MM.1S (cell line): ENCODE measurements at regions not wholly inside any gene's neighbourhood (a gene's known extent, or its start where the extent isn't known, plus 50 kb on each side); places are given as distances from the start of the nearest gene placed in this dataset.

Experiments
- DNase-seq: peaks from one replicate; pipeline ENCODE4 v3.0.0-alpha.2; 2015
- H2AFZ ChIP-seq: fragments of 300-600 bp; sonication (generic); 2 replicates; pipeline ENCODE4 v1.6.0; 2016; ENCODE audit warnings: antibody characterized with exemption, low read length
- H3F3A ChIP-seq: fragments of 300-600 bp; sonication (generic); 2 replicates; pipeline ENCODE4 v1.6.1; 2016; ENCODE audit warnings: mild to moderate bottlenecking, antibody characterized with exemption, low read length, moderate library complexity, mixed read lengths; ENCODE audit not compliant: insufficient read depth
- H3K27ac ChIP-seq: fragments of 300-600 bp; sonication (generic); 2 replicates; pipeline ENCODE4 v1.5.1; 2016; ENCODE audit warnings: mild to moderate bottlenecking, low read length
- H3K27me3 ChIP-seq: fragments of 300-600 bp; sonication (generic); replicated peaks from 2 replicates; pipeline ENCODE4 v1.6.0; 2016; ENCODE audit warnings: low read length; ENCODE audit not compliant: insufficient read depth
- H3K36me3 ChIP-seq: fragments of 300-600 bp; sonication (generic); replicated peaks from 2 replicates; pipeline ENCODE4 v1.6.1; 2016; ENCODE audit warnings: mild to moderate bottlenecking, low read length, mixed read lengths; ENCODE audit not compliant: insufficient read depth
- H3K4me1 ChIP-seq: fragments of 300-600 bp; sonication (generic); 2 replicates; pipeline ENCODE4 v1.6.1; 2016; ENCODE audit warnings: low read length, mixed read lengths
- H3K4me2 ChIP-seq: fragments of 300-600 bp; sonication (generic); 2 replicates; pipeline ENCODE4 v1.6.0; 2016; ENCODE audit warnings: low read depth, low read length
- H3K4me3 ChIP-seq: fragments of 300-600 bp; sonication (generic); 2 replicates; pipeline ENCODE4 v1.5.1; 2016; ENCODE audit warnings: low read length, mixed read lengths
- H3K79me2 ChIP-seq: fragments of 300-600 bp; sonication (generic); 2 replicates; pipeline ENCODE4 v1.6.1; 2016; ENCODE audit warnings: mixed run types, low read length, mixed read lengths
- H3K9ac ChIP-seq: fragments of 300-600 bp; sonication (generic); 2 replicates; pipeline ENCODE4 v1.6.1; 2016; ENCODE audit warnings: low read length, mixed read lengths
- H3K9me2 ChIP-seq: fragments of 300-600 bp; sonication (generic); replicated peaks from 2 replicates; pipeline ENCODE4 v1.6.1; 2016; ENCODE audit warnings: mild to moderate bottlenecking, low read length, mixed read lengths; ENCODE audit not compliant: insufficient read depth
- H3K9me3 ChIP-seq: fragments of 300-600 bp; sonication (generic); replicated peaks from 2 replicates; pipeline ENCODE4 v1.6.1; 2016; ENCODE audit warnings: mild to moderate bottlenecking, low read length, mixed read lengths; ENCODE audit not compliant: insufficient read depth
- H4K20me1 ChIP-seq: fragments of 300-600 bp; sonication (generic); 2 replicates; pipeline ENCODE4 v1.6.1; 2016; ENCODE audit warnings: mild to moderate bottlenecking, low read length, moderate library complexity, mixed read lengths; ENCODE audit not compliant: insufficient read depth
- CTCF ChIP-seq: fragments of 300-600 bp; sonication (generic); IDR thresholded peaks from 2 replicates; pipeline ENCODE4 v1.5.1; 2016; ENCODE audit warnings: antibody characterized with exemption, low read length, mixed read lengths
- EZH2 ChIP-seq: fragments of 300-600 bp; sonication (generic); optimal IDR thresholded peaks from 2 replicates; pipeline ENCODE3; 2017; ENCODE audit warnings: low read depth, mild to moderate bottlenecking, antibody characterized with exemption, low read length, mixed read lengths
- EZH2phosphoT487 ChIP-seq: fragments of 300-600 bp; sonication (generic); IDR thresholded peaks from 2 replicates; pipeline ENCODE4 v1.6.1; 2018; ENCODE audit warnings: antibody characterized with exemption, low read length

DNA sequence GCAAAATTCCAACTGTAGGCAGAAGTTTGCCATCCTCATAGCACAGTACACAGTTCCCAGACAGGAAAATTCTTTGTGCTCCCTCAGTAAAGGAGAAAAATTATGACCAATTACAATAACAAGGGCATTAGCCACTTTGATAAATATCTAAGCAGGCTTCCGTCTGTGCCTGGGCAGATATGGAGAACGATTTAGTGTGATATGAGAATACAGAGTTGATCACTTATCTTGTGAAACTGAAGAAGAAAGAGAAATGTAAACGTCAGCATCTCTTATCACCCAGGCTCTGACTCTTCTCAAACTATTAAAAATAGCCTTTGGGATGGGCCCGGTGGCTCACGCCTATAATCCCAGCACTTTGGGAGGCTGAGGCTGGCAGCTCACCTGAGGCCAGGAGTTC is 54.5 kb upstream of the TIAM1 start:
- H4K20me1 ChIP-seq, result no peaks in the 10 kb centered on the region
- peaks cover 22% of the 10 kb centered on the region for H3K4me1 ChIP-seq
- peak overlapping the region; percentile 37; the same call in 1 of the 2 replicates for H3K9ac ChIP-seq
- H2AFZ ChIP-seq, result no peak overlapping the region
- H3K27me3 ChIP-seq, result no peaks in the 10 kb centered on the region
- H3K4me3 ChIP-seq, result no peak overlapping the region
- H3K79me2 ChIP-seq, result peaks cover 44% of the 10 kb centered on the region
- H3K27ac ChIP-seq, result peak overlapping the region; percentile 92
- no peaks in the 10 kb centered on the region for H3K9me3 ChIP-seq
- H3K4me2 ChIP-seq, result peak overlapping the region; percentile 44; the same call in 1 of the 2 replicates
- H3F3A ChIP-seq, result peaks cover 22% of the 10 kb centered on the region
- TF ChIP-seq EZH2phosphoT487 (no peak), EZH2 (no peak), CTCF (no peak)
- no peaks in the 10 kb centered on the region for H3K9me2 ChIP-seq
- H3K36me3 ChIP-seq, result no peaks in the 10 kb centered on the region
- peak; percentile 85 for DNase-seq

DNA sequence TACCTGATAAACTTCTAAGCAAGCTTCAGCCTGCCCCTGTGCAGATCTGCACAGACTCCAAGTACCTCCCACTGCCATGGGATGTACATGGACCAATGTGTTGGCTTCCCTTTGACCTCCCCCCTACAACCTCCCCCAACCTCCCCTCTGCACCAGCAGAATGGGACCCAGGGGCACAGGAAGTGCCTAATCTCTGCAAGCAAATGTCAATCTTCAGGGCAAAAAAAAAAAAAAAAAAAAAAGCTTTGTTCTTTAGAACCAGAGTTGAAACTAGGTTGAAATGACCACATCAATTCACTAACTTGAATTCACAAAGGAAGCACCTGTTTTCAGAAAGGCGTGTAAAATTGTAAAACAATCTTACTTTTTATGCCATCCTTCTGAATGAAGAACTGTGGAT is 53.9 kb upstream of the TIAM1 start:
- TF ChIP-seq EZH2phosphoT487 (no peak), EZH2 (no peak)
- Histone ChIP-seq H3K4me2 (peak overlapping the region; percentile 44), H3K36me3 (no peaks in the 10 kb centered on the region), H3K9me3 (no peaks in the 10 kb centered on the region), H3F3A (peaks cover 22% of the 10 kb centered on the region), H3K4me1 (peaks cover 22% of the 10 kb centered on the region), H3K27ac (peak overlapping the region; percentile 92), H3K9me2 (no peaks in the 10 kb centered on the region), H3K9ac (no peak overlapping the region), H4K20me1 (no peaks in the 10 kb centered on the region), H3K79me2 (peaks cover 48% of the 10 kb centered on the region), H3K27me3 (no peaks in the 10 kb centered on the region), H3K4me3 (no peak overlapping the region), H2AFZ (no peak overlapping the region)
- peak; percentile 93 for DNase-seq

GRCh38 chr21:31397515-31397926 is 53.5 kb upstream of the TIAM1 start:
- Histone ChIP-seq H2AFZ (no peak overlapping the region), H3K9ac (no peak overlapping the region), H3K79me2 (peaks cover 49% of the 10 kb centered on the region), H4K20me1 (no peaks in the 10 kb centered on the region), H3K27ac (peak overlapping the region; percentile 92; the same call in 1 of the 2 replicates), H3K36me3 (no peaks in the 10 kb centered on the region), H3K4me3 (no peak overlapping the region), H3K4me2 (peak overlapping the region; percentile 42), H3F3A (peaks cover 22% of the 10 kb centered on the region), H3K27me3 (no peaks in the 10 kb centered on the region), H3K9me3 (no peaks in the 10 kb centered on the region), H3K9me2 (no peaks in the 10 kb centered on the region), H3K4me1 (peaks cover 22% of the 10 kb centered on the region)
- TF ChIP-seq EZH2 (no peak), CTCF (no peak), EZH2phosphoT487 (no peak)
- no peak for DNase-seq

GRCh38 chr21:31397030-31397429 is 53.0 kb upstream of the TIAM1 start:
- H3K79me2 ChIP-seq, result peaks cover 50% of the 10 kb centered on the region
- peaks cover 22% of the 10 kb centered on the region for H3K4me1 ChIP-seq
- no peak overlapping the region for H3K4me3 ChIP-seq
- no peak overlapping the region for H2AFZ ChIP-seq
- H3K9me2 ChIP-seq, result no peaks in the 10 kb centered on the region
- H3K4me2 ChIP-seq, result no peak overlapping the region
- no peak overlapping the region for H3K9ac ChIP-seq
- TF ChIP-seq EZH2 (no peak), EZH2phosphoT487 (no peak), CTCF (no peak)
- H3K27ac ChIP-seq, result no peak overlapping the region
- no peaks in the 10 kb centered on the region for H3K27me3 ChIP-seq
- no peaks in the 10 kb centered on the region for H3K9me3 ChIP-seq
- H4K20me1 ChIP-seq, result no peaks in the 10 kb centered on the region
- no peaks in the 10 kb centered on the region for H3K36me3 ChIP-seq
- H3F3A ChIP-seq, result peaks cover 22% of the 10 kb centered on the region
- no peak for DNase-seq
